ENCODE measurements at regions not wholly inside any gene's neighbourhood (a gene's known extent, or its start where the extent isn't known, plus 50 kb on each side); places are given as distances from the start of the nearest gene placed in this dataset.
A peak's percentile ranks its signal among the peaks of the same experiment; 100 is the strongest.

GRCh38 chr11:22984045-22984444 is 123.8 kb upstream of the CCDC179 start:
- no peaks in the 10 kb centered on the region for H3K4me1 Mint-ChIP-seq (ENCODE audit: low read depth)

GRCh38 chr11:22989371-22989770 is 129.1 kb upstream of the CCDC179 start:
- Mint-ChIP-seq H3K27ac (no peak overlapping the region), H3K9me3 (peaks cover 10 to 16% of the 10 kb centered on the region in 2 donors), H3K4me1 (ENCODE audit: low read depth) (no peaks in the 10 kb centered on the region), H3K36me3 (ENCODE audit: insufficient read depth in 2 of 2) (peaks cover 8 to 9% of the 10 kb centered on the region in 2 donors), H3K27me3 (ENCODE audit: low read depth) (no peaks in the 10 kb centered on the region), H3K4me3 (no peak overlapping the region)
- DNase-seq (no peak), ATAC-seq (replicated peaks in 1 of 2) (no peak)

More at GRCh38 chr11:22984045-22984444, 123.8 kb upstream of the CCDC179 start:
- H3K36me3 Mint-ChIP-seq (ENCODE audit: insufficient read depth in 2 of 2) = peaks cover 5% of the 10 kb centered on the region in 2 donors
- no peak overlapping the region for H3K27ac Mint-ChIP-seq
- no peak overlapping the region for H3K4me3 Mint-ChIP-seq
- no peak for ATAC-seq (replicated peaks in 1 of 2)
- no peaks in the 10 kb centered on the region for H3K27me3 Mint-ChIP-seq (ENCODE audit: low read depth)
- peaks cover 7 to 10% of the 10 kb centered on the region in 2 donors for H3K9me3 Mint-ChIP-seq
- DNase-seq = no peak

GRCh38 chr11:22991196-22991595 is 130.9 kb upstream of the CCDC179 start:
- H3K9me3 Mint-ChIP-seq = peaks cover 11 to 14% of the 10 kb centered on the region in 2 donors
- H3K4me3 Mint-ChIP-seq = no peak overlapping the region
- H3K36me3 Mint-ChIP-seq (ENCODE audit: insufficient read depth in 2 of 2) = peaks cover 9 to 10% of the 10 kb centered on the region in 2 donors
- no peak overlapping the region for H3K27ac Mint-ChIP-seq
- ATAC-seq (replicated peaks in 1 of 2) (no peak), DNase-seq (no peak)
- H3K27me3 Mint-ChIP-seq (ENCODE audit: low read depth) = no peaks in the 10 kb centered on the region
- no peaks in the 10 kb centered on the region for H3K4me1 Mint-ChIP-seq (ENCODE audit: low read depth)

GRCh38 chr11:23006730-23007129 is 146.5 kb upstream of the CCDC179 start:
- Mint-ChIP-seq H3K4me1 (ENCODE audit: low read depth) (no peaks in the 10 kb centered on the region), H3K36me3 (ENCODE audit: insufficient read depth in 2 of 2) (peaks cover 5 to 11% of the 10 kb centered on the region in 2 donors), H3K4me3 (no peak overlapping the region), H3K27ac (no peak overlapping the region), H3K27me3 (ENCODE audit: low read depth) (no peaks in the 10 kb centered on the region), H3K9me3 (peaks cover 6 to 8% of the 10 kb centered on the region in 2 donors)
- ATAC-seq (replicated peaks in 1 of 2) (no peak), DNase-seq (no peak)

GRCh38 chr11:23010790-23011335 is 150.6 kb upstream of the CCDC179 start:
- ATAC-seq (replicated peaks in 1 of 2) (no peak), DNase-seq (no peak)
- Mint-ChIP-seq H3K27ac (no peak overlapping the region), H3K9me3 (peaks cover 0 to 3% of the 10 kb centered on the region in 2 donors), H3K36me3 (ENCODE audit: insufficient read depth in 2 of 2) (peaks cover 0 to 6% of the 10 kb centered on the region in 2 donors), H3K4me3 (no peak overlapping the region), H3K27me3 (ENCODE audit: low read depth) (no peaks in the 10 kb centered on the region), H3K4me1 (ENCODE audit: low read depth) (no peaks in the 10 kb centered on the region)

- peaks cover 0 to 3% of the 10 kb centered on the region in 2 donors for H3K9me3 Mint-ChIP-seq
- H3K27ac Mint-ChIP-seq = no peak overlapping the region
- H3K36me3 Mint-ChIP-seq (ENCODE audit: insufficient read depth in 2 of 2) = peaks cover 0 to 3% of the 10 kb centered on the region in 2 donors
- H3K27me3 Mint-ChIP-seq (ENCODE audit: low read depth) = no peaks in the 10 kb centered on the region
- DNase-seq (no peak), ATAC-seq (replicated peaks in 1 of 2) (no peak)
- H3K4me1 Mint-ChIP-seq (ENCODE audit: low read depth) = no peaks in the 10 kb centered on the region
- H3K4me3 Mint-ChIP-seq = no peak overlapping the region
Observed at GRCh38 chr11:23012930-23013329, 152.7 kb upstream of the CCDC179 start.

- Mint-ChIP-seq H3K4me3 (no peak overlapping the region), H3K4me1 (ENCODE audit: low read depth) (no peaks in the 10 kb centered on the region), H3K27ac (no peak overlapping the region), H3K27me3 (ENCODE audit: low read depth) (no peaks in the 10 kb centered on the region), H3K36me3 (ENCODE audit: insufficient read depth in 2 of 2) (peaks cover 0 to under 1% of the 10 kb centered on the region in 2 donors), H3K9me3 (peaks cover 0 to under 1% of the 10 kb centered on the region in 2 donors)
- ATAC-seq (replicated peaks in 1 of 2) = no peak
- DNase-seq = no peak
Observed at GRCh38 chr11:23013509-23013908, 153.2 kb upstream of the CCDC179 start.

- no peaks in the 10 kb centered on the region for H3K4me1 Mint-ChIP-seq (ENCODE audit: low read depth)
- H3K9me3 Mint-ChIP-seq = no peaks in the 10 kb centered on the region
- H3K27me3 Mint-ChIP-seq (ENCODE audit: low read depth) = no peaks in the 10 kb centered on the region
- peak in 1 of 2 donors; percentile 8 for DNase-seq
- ATAC-seq (replicated peaks in 1 of 2) = no peak
- H3K27ac Mint-ChIP-seq = no peak overlapping the region
- H3K4me3 Mint-ChIP-seq = no peak overlapping the region
- no peaks in the 10 kb centered on the region for H3K36me3 Mint-ChIP-seq (ENCODE audit: insufficient read depth in 2 of 2)
Observed at GRCh38 chr11:23021287-23021863, 161.1 kb upstream of the CCDC179 start.

GRCh38 chr11:23022854-23023253 is 162.6 kb upstream of the CCDC179 start:
- Mint-ChIP-seq H3K27me3 (ENCODE audit: low read depth) (no peaks in the 10 kb centered on the region), H3K36me3 (ENCODE audit: insufficient read depth in 2 of 2) (no peaks in the 10 kb centered on the region), H3K9me3 (no peaks in the 10 kb centered on the region), H3K4me1 (ENCODE audit: low read depth) (no peaks in the 10 kb centered on the region), H3K4me3 (no peak overlapping the region), H3K27ac (no peak overlapping the region)
- DNase-seq = no peak
- ATAC-seq (replicated peaks in 1 of 2) = no peak

GRCh38 chr11:23023319-23023718 is 163.0 kb upstream of the CCDC179 start:
- no peaks in the 10 kb centered on the region for H3K4me1 Mint-ChIP-seq (ENCODE audit: low read depth)
- no peaks in the 10 kb centered on the region for H3K9me3 Mint-ChIP-seq
- H3K27me3 Mint-ChIP-seq (ENCODE audit: low read depth) = no peaks in the 10 kb centered on the region
- no peak for DNase-seq
- ATAC-seq (replicated peaks in 1 of 2) = no peak
- no peak overlapping the region for H3K4me3 Mint-ChIP-seq
- no peaks in the 10 kb centered on the region for H3K36me3 Mint-ChIP-seq (ENCODE audit: insufficient read depth in 2 of 2)
- H3K27ac Mint-ChIP-seq = no peak overlapping the region

- H3K36me3 Mint-ChIP-seq (ENCODE audit: insufficient read depth in 2 of 2) = no peaks in the 10 kb centered on the region
- H3K9me3 Mint-ChIP-seq = peaks cover 5 to 7% of the 10 kb centered on the region in 2 donors
- no peaks in the 10 kb centered on the region for H3K27me3 Mint-ChIP-seq (ENCODE audit: low read depth)
- no peak overlapping the region for H3K27ac Mint-ChIP-seq
- ATAC-seq (replicated peaks in 1 of 2) (no peak), DNase-seq (no peak)
- no peak overlapping the region for H3K4me3 Mint-ChIP-seq
- no peaks in the 10 kb centered on the region for H3K4me1 Mint-ChIP-seq (ENCODE audit: low read depth)
Observed at GRCh38 chr11:23041001-23041503, 180.8 kb upstream of the CCDC179 start.

- H3K4me3 Mint-ChIP-seq = no peak overlapping the region
- H3K4me1 Mint-ChIP-seq (ENCODE audit: low read depth) = no peaks in the 10 kb centered on the region
Observed at GRCh38 chr11:23058656-23059055, 198.4 kb upstream of the CCDC179 start.

GRCh38 chr11:23063276-23063675 is 203.0 kb upstream of the CCDC179 start:
- ATAC-seq (replicated peaks in 1 of 2) = no peak
- Mint-ChIP-seq H3K36me3 (ENCODE audit: insufficient read depth in 2 of 2) (no peaks in the 10 kb centered on the region), H3K27me3 (ENCODE audit: low read depth) (no peaks in the 10 kb centered on the region)

More at GRCh38 chr11:23058656-23059055, 198.4 kb upstream of the CCDC179 start:
- no peak overlapping the region for H3K27ac Mint-ChIP-seq
- no peaks in the 10 kb centered on the region for H3K27me3 Mint-ChIP-seq (ENCODE audit: low read depth)
- DNase-seq (no peak), ATAC-seq (replicated peaks in 1 of 2) (no peak)
- H3K36me3 Mint-ChIP-seq (ENCODE audit: insufficient read depth in 2 of 2) = no peaks in the 10 kb centered on the region
- H3K9me3 Mint-ChIP-seq = peaks cover 0 to 2% of the 10 kb centered on the region in 2 donors

More at GRCh38 chr11:23063276-23063675, 203.0 kb upstream of the CCDC179 start:
- H3K27ac Mint-ChIP-seq = no peak overlapping the region
- no peaks in the 10 kb centered on the region for H3K4me1 Mint-ChIP-seq (ENCODE audit: low read depth)
- DNase-seq = no peak
- H3K9me3 Mint-ChIP-seq = peaks cover 1 to 3% of the 10 kb centered on the region in 2 donors
- no peak overlapping the region for H3K4me3 Mint-ChIP-seq

All from activated T-cell treated with anti-CD3 and anti-CD28 coated beads, Interleukin-2, amount 50 U/mL, for 72 hours (primary cell).